Thyroid gland (tissue), 4 donors: ENCODE measurements at regions not wholly inside any gene's neighbourhood (a gene's known extent, or its start where the extent isn't known, plus 50 kb on each side); places are given as distances from the start of the nearest gene placed in this dataset.

Source experiments
- POLR2A ChIP-seq, 2 donors: fragments of 450-650 bp; IDR thresholded peaks; one replicate each; pipeline ENCODE4 v1.6.1; 2017; ENCODE audit warnings: antibody characterized with exemption in 2 of 2, mild to moderate bottlenecking in 2 of 2, moderate library complexity in 1 of 2
- TF ChIP-seq, protein P1 (sequence below), 6 experiments: fragments of 200-600 bp in 3 of 6; fragments of 450-650 bp in 3 of 6; sonication (generic) in 3 of 6; IDR thresholded peaks; one replicate each; pipeline ENCODE4 v1.5.1; 2016 to 2019; ENCODE audit warnings: antibody characterized with exemption in 6 of 6, mild to moderate bottlenecking in 2 of 6, inconsistent platforms in 1 of 6, moderate library complexity in 1 of 6

DNA sequence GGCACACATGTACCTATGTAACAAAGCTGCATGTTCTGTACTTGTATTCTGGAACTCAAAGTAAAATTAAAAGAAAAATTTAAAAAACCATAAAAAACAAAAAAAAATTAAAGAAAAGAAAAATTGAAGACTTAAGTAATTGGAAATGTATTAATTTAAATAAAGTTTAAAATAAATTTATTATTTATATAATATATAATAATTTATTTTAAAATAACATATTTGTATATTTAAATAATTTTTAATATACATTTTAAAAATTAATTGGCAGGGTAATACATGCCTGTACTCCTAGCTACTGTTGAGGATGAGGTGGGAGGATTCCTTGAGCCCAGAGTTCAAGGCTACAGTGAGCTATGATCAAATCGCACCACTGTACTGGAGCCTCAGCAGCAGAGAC is 1830.6 kb upstream of the CELF4 start:
- TF ChIP-seq, protein P1, sequence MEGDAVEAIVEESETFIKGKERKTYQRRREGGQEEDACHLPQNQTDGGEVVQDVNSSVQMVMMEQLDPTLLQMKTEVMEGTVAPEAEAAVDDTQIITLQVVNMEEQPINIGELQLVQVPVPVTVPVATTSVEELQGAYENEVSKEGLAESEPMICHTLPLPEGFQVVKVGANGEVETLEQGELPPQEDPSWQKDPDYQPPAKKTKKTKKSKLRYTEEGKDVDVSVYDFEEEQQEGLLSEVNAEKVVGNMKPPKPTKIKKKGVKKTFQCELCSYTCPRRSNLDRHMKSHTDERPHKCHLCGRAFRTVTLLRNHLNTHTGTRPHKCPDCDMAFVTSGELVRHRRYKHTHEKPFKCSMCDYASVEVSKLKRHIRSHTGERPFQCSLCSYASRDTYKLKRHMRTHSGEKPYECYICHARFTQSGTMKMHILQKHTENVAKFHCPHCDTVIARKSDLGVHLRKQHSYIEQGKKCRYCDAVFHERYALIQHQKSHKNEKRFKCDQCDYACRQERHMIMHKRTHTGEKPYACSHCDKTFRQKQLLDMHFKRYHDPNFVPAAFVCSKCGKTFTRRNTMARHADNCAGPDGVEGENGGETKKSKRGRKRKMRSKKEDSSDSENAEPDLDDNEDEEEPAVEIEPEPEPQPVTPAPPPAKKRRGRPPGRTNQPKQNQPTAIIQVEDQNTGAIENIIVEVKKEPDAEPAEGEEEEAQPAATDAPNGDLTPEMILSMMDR (IDR thresholded peaks at IDR 0.05), result no peak
- TF ChIP-seq POLR2A (IDR thresholded peaks at IDR 0.05), result no peak
